ENCODE measurements at regions not wholly inside any gene's neighbourhood (a gene's known extent, or its start where the extent isn't known, plus 50 kb on each side); places are given as distances from the start of the nearest gene placed in this dataset.

GRCh38 chr7:140276001-140276400, 99.2 kb upstream of the KDM7A start (continued):
- TF ChIP-seq RXRA (IDR thresholded peaks at IDR 0.05; ENCODE audit: borderline replicate concordance, low read depth) (no peak), SIN3A (IDR thresholded peaks at IDR 0.05; ENCODE audit: borderline replicate concordance, low read depth, low read length) (no peak), GABPA (IDR thresholded peaks at IDR 0.05; ENCODE audit: low read depth) (no peak), JUND (IDR thresholded peaks at IDR 0.05) (no peak), RAD21 (IDR thresholded peaks at IDR 0.05; ENCODE audit: low read length) (no peak), IRF3 (IDR thresholded peaks at IDR 0.05; ENCODE audit: low read depth, low read length) (no peak)

GRCh38 chr7:140275069-140275965, 98.5 kb upstream of the KDM7A start:
- Histone ChIP-seq H3K4me1 (ENCODE audit: control insufficient read depth in 1 of 2, insufficient read depth in 2 of 2, low read depth in 1 of 2, low read length in 1 of 2) (no peaks in the 10 kb centered on the region; a peak in 1 of 4 replicates), H2AFZ (ENCODE audit: low read depth) (no peak overlapping the region), H3K9me3 (no peaks in the 10 kb centered on the region), H3K9me2 (no peaks in the 10 kb centered on the region), H3K9ac (no peak overlapping the region), H3K79me2 (ENCODE audit: insufficient read depth) (no peaks in the 10 kb centered on the region), H3F3A (replicated peaks; ENCODE audit: insufficient read depth) (no peaks in the 10 kb centered on the region), H3K4me2 (no peak overlapping the region), H3K4me3 (ENCODE audit: low read depth in 2 of 2, low read length in 1 of 2) (no peak overlapping the region), H3K36me3 (replicated peaks in 1 of 2; ENCODE audit: control insufficient read depth in 1 of 2, insufficient read depth in 2 of 2, low read length in 1 of 2) (no peaks in the 10 kb centered on the region), H3K27ac (ENCODE audit: low read depth in 2 of 2, low read length in 1 of 2) (no peak overlapping the region), H3K27me3 (ENCODE audit: insufficient read depth) (peaks cover 21% of the 10 kb centered on the region; the same call in 1 of the 2 replicates), H4K20me1 (ENCODE audit: insufficient read depth) (no peaks in the 10 kb centered on the region)
- CTCF ChIA-PET, result interaction anchor here (0.6 to 1.7 kb wide), 4 partner anchors 12 to 46 kb away, joined by 3 to 5 read pairs (median 4); no protein-coding TSS in a partner anchor
- DNase-seq, result no peak
- TF ChIP-seq FOSL2 (IDR thresholded peaks at IDR 0.05; ENCODE audit: borderline replicate concordance, low read depth) (no peak), FOXJ3 (CRISPR knock-in tag; IDR thresholded peaks at IDR 0.05) (no peak), NFIC (IDR thresholded peaks at IDR 0.05; ENCODE audit: borderline replicate concordance) (no peak), USF1 (IDR thresholded peaks at IDR 0.05; ENCODE audit: borderline replicate concordance, low read depth) (no peak), ELF1 (IDR thresholded peaks at IDR 0.05) (no peak), POLR2AphosphoS5 (IDR thresholded peaks at IDR 0.05; ENCODE audit: low read depth, low read length) (no peak)
- POLR2A ChIA-PET, result interaction anchor here (0.7 kb wide), 1 partner anchor 25 kb away, joined by 4 read pairs; no protein-coding TSS in a partner anchor
- 69% methylated on average over 11 of the region's 11 CpGs for WGBS (ENCODE audit: low lambda C conversion rate)

- Histone ChIP-seq H2AFZ (ENCODE audit: low read depth) (no peak overlapping the region), H3K36me3 (replicated peaks in 1 of 2; ENCODE audit: control insufficient read depth in 1 of 2, insufficient read depth in 2 of 2, low read length in 1 of 2) (no peaks in the 10 kb centered on the region), H4K20me1 (ENCODE audit: insufficient read depth) (no peaks in the 10 kb centered on the region), H3K9me2 (no peaks in the 10 kb centered on the region), H3F3A (replicated peaks; ENCODE audit: insufficient read depth) (no peaks in the 10 kb centered on the region), H3K4me3 (ENCODE audit: low read depth in 2 of 2, low read length in 1 of 2) (no peak overlapping the region), H3K9ac (no peak overlapping the region), H3K4me2 (no peak overlapping the region), H3K4me1 (ENCODE audit: control insufficient read depth in 1 of 2, insufficient read depth in 2 of 2, low read depth in 1 of 2, low read length in 1 of 2) (no peaks in the 10 kb centered on the region; a peak in 1 of 4 replicates), H3K27ac (ENCODE audit: low read depth in 2 of 2, low read length in 1 of 2) (no peak overlapping the region), H3K9me3 (no peaks in the 10 kb centered on the region), H3K27me3 (ENCODE audit: insufficient read depth) (peaks cover 12% of the 10 kb centered on the region; the same call in 1 of the 2 replicates), H3K79me2 (ENCODE audit: insufficient read depth) (no peaks in the 10 kb centered on the region)
- ChIA-PET CTCF (interaction anchor here (0.9 to 1.6 kb wide), 2 partner anchors 11 to 18 kb away, joined by 3 to 4 read pairs; no protein-coding TSS in a partner anchor), POLR2A (no interaction called here)
- DNase-seq, result no peak
- WGBS (ENCODE audit: low lambda C conversion rate), result 76% methylated on average over 6 of the region's 8 CpGs
- no peak for TF ChIP-seq PBX3 (IDR thresholded peaks at IDR 0.05)
- TF ChIP-seq EP300 (IDR thresholded peaks at IDR 0.05; ENCODE audit: borderline replicate concordance in 1 of 2, low read depth in 1 of 2, low read length in 1 of 2), result no peak
- no peak for TF ChIP-seq CTCF (IDR thresholded peaks at IDR 0.05)
- TF ChIP-seq ZBTB33 (IDR thresholded peaks at IDR 0.05; ENCODE audit: borderline replicate concordance, low read depth), result no peak
- TF ChIP-seq NFIC (IDR thresholded peaks at IDR 0.05; ENCODE audit: borderline replicate concordance), result no peak
- no peak for TF ChIP-seq USF1 (IDR thresholded peaks at IDR 0.05; ENCODE audit: borderline replicate concordance, low read depth)
- TF ChIP-seq SMC3 (IDR thresholded peaks at IDR 0.05; ENCODE audit: low read depth, low read length), result no peak
Measured at GRCh38 chr7:140273417-140273816, 96.6 kb upstream of the KDM7A start.

Measured in SK-N-SH (cell line).